Endothelial cell of umbilical vein (primary cell): ENCODE measurements at regions not wholly inside any gene's neighbourhood (a gene's known extent, or its start where the extent isn't known, plus 50 kb on each side); places are given as distances from the start of the nearest gene placed in this dataset.

Experiments
- BruUV-seq: library from RNA; stranded (reverse); fragments of 400-500 nt; replicated peaks from 2 replicates; lab custom pipeline; 2021; lab: Mats Ljungman, UMichigan
- CTCF ChIA-PET: fragments of 300-600, 350-600 bp; sonication (Branson Sonifier 250); formaldehyde crosslinking; loops from one replicate; lab custom pipeline; 2021; ENCODE audit warnings: antibody characterized with exemption, inconsistent platforms; lab: Charles Lee
- POLR2A ChIA-PET: fragments of 300-600, 350-600 bp; sonication (Branson Sonifier 250); formaldehyde crosslinking; loops from one replicate; lab custom pipeline; 2021; ENCODE audit warnings: antibody characterized with exemption, inconsistent platforms; lab: Charles Lee
- DNase-seq: peaks from one replicate; pipeline ENCODE4 v3.0.0-alpha.2; 2011; ENCODE audit warnings: low read depth, low spot score
- FAIRE-seq: peaks from 2 replicates; lab custom pipeline; 2011; peaks lifted over from hg19 to GRCh38; lab: Jason Lieb, UNC
- H2AFZ ChIP-seq: 2 replicates; pipeline ENCODE4 v1.6.0; 2012; ENCODE audit warnings: low read depth, low read length, control low read depth, inconsistent platforms
- H3K27ac ChIP-seq: 2 replicates; pipeline ENCODE4 v1.5.1; 2011; ENCODE audit warnings: low read depth, mild to moderate bottlenecking, control low read depth, low read length, moderate library complexity; ENCODE audit not compliant: insufficient read depth
- H3K27me3 ChIP-seq, 2 experiments: 2 replicates each; pipeline versions ENCODE4 v1.6.0 to v1.6.1; 2011; ENCODE audit warnings: low read length in 2 of 2, mixed read lengths in 1 of 2; ENCODE audit not compliant: control insufficient read depth in 2 of 2, insufficient read depth in 2 of 2
- H3K36me3 ChIP-seq, 2 experiments: 2 replicates in 1 of 2; 3 replicates in 1 of 2; pipeline ENCODE4 v1.5.1; 2011; ENCODE audit warnings: low read length in 2 of 2, mild to moderate bottlenecking in 1 of 2, moderate library complexity in 1 of 2; ENCODE audit not compliant: control insufficient read depth in 2 of 2, insufficient read depth in 2 of 2; ENCODE audit errors: extremely low read depth in 1 of 2
- H3K4me1 ChIP-seq: 3 replicates; pipeline ENCODE4 v1.5.1; 2011; ENCODE audit warnings: mild to moderate bottlenecking, low read length; ENCODE audit not compliant: control insufficient read depth, insufficient read depth; ENCODE audit errors: extremely low read depth
- H3K4me2 ChIP-seq: 2 replicates; pipeline ENCODE4 v1.6.1; 2011; ENCODE audit warnings: low read length, control low read depth, mixed read lengths; ENCODE audit not compliant: insufficient read depth
- H3K4me3 ChIP-seq, 3 experiments: fragments of 200-600 bp in 1 of 3; sonication (generic), shearing (Covaris generic) in 1 of 3; replicated peaks in 1 of 3; 2 replicates each; pipeline ENCODE4 v1.5.1; 2011 to 2016; ENCODE audit warnings: control low read depth in 3 of 3, low read length in 3 of 3, mild to moderate bottlenecking in 2 of 3, inconsistent platforms in 1 of 3, low read depth in 1 of 3, moderate library complexity in 1 of 3; ENCODE audit not compliant: insufficient read depth in 1 of 3
- H3K79me2 ChIP-seq: 2 replicates; pipeline ENCODE4 v1.6.0; 2012; ENCODE audit warnings: low read length, inconsistent platforms; ENCODE audit not compliant: control insufficient read depth, insufficient read depth
- H3K9ac ChIP-seq: replicated peaks from 2 replicates; pipeline ENCODE3; 2011; ENCODE audit warnings: low read length, control low read depth; ENCODE audit not compliant: insufficient read depth; ENCODE audit errors: extremely low read depth
- H3K9me1 ChIP-seq: replicated peaks from 3 replicates; pipeline ENCODE4 v1.6.0; 2011; ENCODE audit warnings: mild to moderate bottlenecking, low read length; ENCODE audit not compliant: control insufficient read depth, insufficient read depth; ENCODE audit errors: extremely low read depth
- H3K9me3 ChIP-seq: replicated peaks from 2 replicates; pipeline ENCODE4 v1.5.1; 2012; ENCODE audit warnings: low read length, inconsistent platforms; ENCODE audit not compliant: control insufficient read depth, insufficient read depth
- H4K20me1 ChIP-seq: replicated peaks from 2 replicates; pipeline ENCODE3; 2011; ENCODE audit warnings: mild to moderate bottlenecking, low read length; ENCODE audit not compliant: control insufficient read depth, insufficient read depth; ENCODE audit errors: extremely low read depth
- EZH2 ChIP-seq: IDR thresholded peaks from 2 replicates; pipeline ENCODE4 v1.6.1; 2012; ENCODE audit warnings: borderline replicate concordance, low read depth, mild to moderate bottlenecking, moderate library complexity, low read length, inconsistent platforms; ENCODE audit not compliant: severe bottlenecking
- FOS ChIP-seq: IDR thresholded peaks from 2 replicates; pipeline ENCODE4 v1.6.1; 2011; ENCODE audit warnings: mild to moderate bottlenecking, low read length, moderate library complexity, borderline replicate concordance; ENCODE audit not compliant: insufficient read depth
- GATA2 ChIP-seq: IDR thresholded peaks from 2 replicates; pipeline ENCODE4 v1.7.0; 2011; ENCODE audit warnings: low read depth, mild to moderate bottlenecking, moderate library complexity, mixed read lengths, low read length; ENCODE audit not compliant: insufficient read length, insufficient read depth
- MYC ChIP-seq: IDR thresholded peaks from one replicate; pipeline ENCODE4 v1.6.1; 2011; ENCODE audit warnings: mild to moderate bottlenecking, low read depth, low read length
- POLR2A ChIP-seq: IDR thresholded peaks from 2 replicates; pipeline ENCODE4 v1.6.1; 2012; ENCODE audit warnings: low read depth, mild to moderate bottlenecking, control low read depth, low read length
- POLR2AphosphoS5 ChIP-seq: IDR thresholded peaks from 2 replicates; pipeline ENCODE4 v1.6.1; 2012; ENCODE audit warnings: low read depth, mild to moderate bottlenecking, control low read depth, low read length, moderate library complexity; ENCODE audit not compliant: insufficient read depth
- dilution Hi-C: fragments of 300-500 bp; cut with MboI; formaldehyde crosslinking; loops from one replicate; pipeline ENCODE4 v1.15.0; 2019; ENCODE audit warnings: low sequenced_read_pairs; ENCODE audit not compliant: extremely low pct_ligation_motif_present
- intact Hi-C: fragments of 100-400 bp; cut with micrococcal nuclease; formaldehyde crosslinking; loops from one replicate; pipeline ENCODE4 v1.10.0; 2022
- TF ChIP-seq, protein P1 (sequence below): IDR thresholded peaks from 2 replicates; pipeline ENCODE4 v1.6.1; 2011; ENCODE audit not compliant: insufficient read depth, insufficient read length

DNA sequence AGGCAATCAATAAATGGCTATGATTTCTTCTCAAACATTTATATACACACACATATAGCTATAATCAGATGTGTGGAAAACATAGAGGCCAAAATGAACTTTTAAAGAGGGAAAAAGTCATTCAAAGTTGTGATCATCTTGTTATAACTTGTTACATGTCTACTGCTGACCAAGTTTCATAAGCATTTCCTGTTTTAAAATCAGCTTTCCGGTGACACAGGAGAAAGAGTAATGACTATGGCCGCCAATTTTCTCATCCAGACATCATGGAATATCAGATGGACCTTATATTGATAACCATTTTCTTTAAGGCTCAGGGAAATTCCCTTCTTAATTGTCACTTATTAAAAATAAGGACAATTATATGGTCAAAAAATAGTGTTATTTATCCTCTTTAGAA lies 71.7 kb upstream of the AGTR1 start:
- Histone ChIP-seq H3K36me3 (no peaks in the 10 kb centered on the region), H3K27me3 (no peaks in the 10 kb centered on the region), H3K9ac (no peak overlapping the region), H3K79me2 (no peaks in the 10 kb centered on the region), H3K9me1 (no peaks in the 10 kb centered on the region), H2AFZ (no peak overlapping the region), H4K20me1 (no peaks in the 10 kb centered on the region), H3K27ac (no peak overlapping the region), H3K4me2 (no peak overlapping the region), H3K9me3 (no peaks in the 10 kb centered on the region), H3K4me1 (no peaks in the 10 kb centered on the region), H3K4me3 (no peak overlapping the region)
- FAIRE-seq, result no peak
- dilution Hi-C loops (no loop called here), intact Hi-C loops (no loop called here)
- no peak for TF ChIP-seq POLR2A
- no TSS peak for BruUV-seq
- DNase-seq, result no peak
- ChIA-PET CTCF (no interaction called here), POLR2A (no interaction called here)

- H3K9ac ChIP-seq, result no peak overlapping the region
- ChIA-PET CTCF (no interaction called here), POLR2A (no interaction called here)
- H3K27ac ChIP-seq, result no peak overlapping the region
- FAIRE-seq (no peak), DNase-seq (no peak)
- no peak overlapping the region for H2AFZ ChIP-seq
- no peaks in the 10 kb centered on the region for H3K4me1 ChIP-seq
- BruUV-seq, result no TSS peak
- H3K4me2 ChIP-seq, result no peak overlapping the region
- no peak overlapping the region for H3K4me3 ChIP-seq
- H3K27me3 ChIP-seq, result no peaks in the 10 kb centered on the region
- H3K9me1 ChIP-seq, result no peaks in the 10 kb centered on the region
- no peaks in the 10 kb centered on the region for H4K20me1 ChIP-seq
- intact Hi-C loops (no loop called here), dilution Hi-C loops (no loop called here)
- TF ChIP-seq, protein P1, sequence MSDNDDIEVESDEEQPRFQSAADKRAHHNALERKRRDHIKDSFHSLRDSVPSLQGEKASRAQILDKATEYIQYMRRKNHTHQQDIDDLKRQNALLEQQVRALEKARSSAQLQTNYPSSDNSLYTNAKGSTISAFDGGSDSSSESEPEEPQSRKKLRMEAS, result no peak
- TF ChIP-seq POLR2A (no peak), MYC (no peak), POLR2AphosphoS5 (no peak), FOS (no peak), EZH2 (no peak), GATA2 (no peak)
- no peaks in the 10 kb centered on the region for H3K36me3 ChIP-seq
- H3K9me3 ChIP-seq, result no peaks in the 10 kb centered on the region
- no peaks in the 10 kb centered on the region for H3K79me2 ChIP-seq
These were observed 68.7 kb upstream of the AGTR1 start for GRCh38 chr3:148629006-148629405.
